SK-N-MC (cell line): ENCODE measurements at regions not wholly inside any gene's neighbourhood (a gene's known extent, or its start where the extent isn't known, plus 50 kb on each side); places are given as distances from the start of the nearest gene placed in this dataset.

Experiments used
- EZH2 ChIP-seq: fragments of 200-600 bp; sonication (generic); IDR thresholded peaks from one replicate; pipeline ENCODE4 v1.6.1; 2017; ENCODE audit warnings: antibody characterized with exemption
- POLR2AphosphoS5 ChIP-seq: IDR thresholded peaks from 2 replicates; pipeline ENCODE4 v1.6.1; 2012; ENCODE audit warnings: mild to moderate bottlenecking, low read depth, low read length, borderline replicate concordance

DNA sequence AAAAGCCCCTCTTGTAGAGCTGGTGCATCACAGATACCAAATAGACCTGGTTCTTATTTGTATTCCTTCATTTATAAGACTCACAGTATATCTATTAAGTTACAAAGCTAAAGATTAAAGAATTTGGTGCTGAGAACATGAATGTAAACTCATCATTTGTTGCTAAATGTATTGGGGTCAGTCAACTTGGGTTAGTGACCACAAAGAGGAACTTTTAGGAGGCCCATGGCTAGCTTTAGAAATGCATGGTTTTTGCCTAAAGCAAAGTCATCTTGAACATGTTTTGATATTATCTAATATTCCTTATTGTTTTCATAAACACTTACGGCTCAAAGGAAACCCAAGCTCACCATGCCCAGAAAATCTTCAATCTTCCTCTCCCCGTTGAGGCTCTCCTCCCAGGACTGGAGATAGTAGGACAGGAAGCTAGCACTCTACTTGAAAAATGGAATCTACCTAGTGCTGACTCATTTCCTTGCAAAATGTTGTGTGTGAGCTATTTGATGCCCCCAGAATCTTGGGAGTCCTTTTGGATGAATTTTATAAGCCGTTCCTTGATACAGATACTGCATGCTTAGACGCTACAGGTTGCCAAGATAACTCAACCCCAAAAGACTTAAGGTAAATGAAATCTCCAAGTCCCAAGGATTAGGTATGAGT is 121.4 kb downstream of the BMP2 start:
- TF ChIP-seq POLR2AphosphoS5 (no peak), EZH2 (no peak)
